GM19035 (cell line): ENCODE measurements at regions not wholly inside any gene's neighbourhood (a gene's known extent, or its start where the extent isn't known, plus 50 kb on each side); places are given as distances from the start of the nearest gene placed in this dataset.
A peak's percentile ranks its signal among the peaks of the same experiment; 100 is the strongest.
"Not testable (repeated sequence)": the region's sequence is repeated elsewhere in the genome, so short reads cannot be mapped to it uniquely, and the experiment has no call there.

Source experiments
- ATAC-seq: cut with Tn5 transposase; IDR thresholded peaks from one replicate; pipeline ENCODE4 v1.9.1; 2021; ENCODE audit not compliant: unreplicated experiment

- ATAC-seq: no peak
Observed at GRCh38 chr1:194755241-194755994, 1569.0 kb upstream of the B3GALT2 start.

DNA sequence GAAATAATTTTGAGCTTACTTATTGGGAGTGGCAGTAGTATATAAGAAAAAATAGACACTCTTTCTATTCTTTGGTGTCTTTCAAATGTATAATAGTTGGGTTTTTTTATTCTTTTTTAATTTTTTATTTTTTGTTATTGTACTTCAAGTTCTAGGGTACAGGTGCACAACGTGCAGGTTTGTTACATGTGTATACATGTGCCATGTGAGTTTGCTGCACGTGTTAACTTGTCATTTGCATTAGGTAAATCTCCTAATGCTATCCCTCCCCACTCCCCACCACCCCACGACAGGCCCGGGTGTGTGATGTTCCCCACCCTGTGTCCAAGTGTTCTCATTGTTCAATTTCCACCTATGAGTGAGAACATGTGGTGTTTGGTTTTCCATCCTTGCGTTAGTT lies 1552.4 kb upstream of the B3GALT2 start:
- ATAC-seq: not testable (repeated sequence)

GRCh38 chr1:194734970-194735369 lies 1548.6 kb upstream of the B3GALT2 start:
- ATAC-seq: no peak

GRCh38 chr1:194731025-194731424 lies 1544.6 kb upstream of the B3GALT2 start:
- no peak for ATAC-seq

DNA sequence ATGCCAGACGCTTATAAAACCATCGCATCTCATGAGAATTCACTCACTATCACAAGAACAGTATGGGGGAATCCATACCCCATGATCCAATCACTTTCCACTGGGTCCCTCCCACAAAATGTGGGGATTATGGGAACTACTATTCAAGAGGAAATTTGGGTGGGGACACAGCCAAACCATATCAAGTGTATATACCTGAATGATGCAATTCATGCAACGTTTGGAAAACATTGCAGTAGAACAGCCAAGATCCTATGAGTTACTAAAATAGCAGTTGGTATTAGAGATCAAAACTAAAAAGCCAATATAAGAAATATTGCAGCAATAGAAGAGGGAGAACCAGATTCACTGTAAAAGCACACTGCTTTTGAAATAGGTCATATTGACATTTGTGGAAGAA lies 1543.9 kb upstream of the B3GALT2 start:
- ATAC-seq: no peak

DNA sequence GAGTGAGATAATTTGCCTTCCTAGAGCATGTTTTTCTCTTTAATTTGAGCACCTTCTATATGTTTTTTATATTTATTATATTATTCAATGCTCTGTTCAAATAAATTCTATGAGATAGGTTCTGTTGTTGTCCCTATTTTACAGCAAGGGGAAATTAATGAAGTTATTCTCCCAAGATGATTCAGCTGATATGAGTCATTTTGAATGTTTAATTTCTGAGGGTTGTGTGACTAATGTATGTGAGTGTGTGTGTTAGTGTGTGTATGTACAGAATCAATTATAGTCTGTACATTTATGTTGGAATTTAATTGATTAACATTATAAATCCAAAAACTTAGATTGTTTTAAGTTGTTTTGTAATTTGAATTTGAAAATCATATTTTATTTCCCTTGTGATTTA lies 1536.7 kb upstream of the B3GALT2 start:
- no peak for ATAC-seq

GRCh38 chr1:194717941-194718340 lies 1531.5 kb upstream of the B3GALT2 start:
- no peak for ATAC-seq

GRCh38 chr1:194717334-194717733 lies 1530.9 kb upstream of the B3GALT2 start:
- ATAC-seq: no peak

DNA sequence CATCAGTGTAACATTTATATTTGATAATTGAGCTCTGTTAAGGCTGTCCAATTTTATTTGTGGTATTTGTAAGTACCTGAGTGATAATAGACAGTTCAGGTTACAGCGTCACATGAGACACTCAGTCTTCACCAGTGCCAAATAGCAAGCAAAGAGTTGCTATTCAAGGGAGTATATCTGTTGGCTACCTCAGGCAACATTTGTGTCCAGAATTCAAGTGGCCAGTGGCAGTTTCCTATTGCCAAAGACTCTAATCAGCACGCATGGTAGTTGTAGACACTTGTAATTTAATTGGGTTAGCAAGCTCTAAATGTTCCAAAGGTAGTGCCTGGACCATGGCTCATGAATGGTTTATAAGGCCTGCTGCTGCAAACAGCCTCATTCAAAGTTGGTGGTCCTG lies 1524.3 kb upstream of the B3GALT2 start:
- no peak for ATAC-seq

DNA sequence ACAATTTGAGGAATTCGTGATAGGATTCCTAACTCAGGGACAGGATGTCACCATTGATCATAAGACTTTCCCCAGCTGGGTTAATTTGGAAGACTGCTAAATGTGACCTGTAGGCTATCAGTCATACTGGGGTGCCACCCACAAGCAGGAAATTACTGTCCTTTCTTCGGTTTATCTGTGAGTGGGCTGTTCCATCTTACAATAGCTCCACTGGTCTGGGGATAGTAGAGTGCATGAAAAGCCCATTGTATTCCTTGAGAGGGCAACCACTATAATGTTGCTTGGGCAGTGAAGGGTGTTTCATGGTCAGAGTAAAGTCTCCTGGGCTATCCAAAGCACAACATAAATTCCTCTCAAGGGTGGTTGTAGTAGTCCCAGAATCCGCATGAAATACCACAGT lies 1523.0 kb upstream of the B3GALT2 start:
- ATAC-seq: no peak

GRCh38 chr1:194707074-194707473 lies 1520.7 kb upstream of the B3GALT2 start:
- no peak for ATAC-seq

DNA sequence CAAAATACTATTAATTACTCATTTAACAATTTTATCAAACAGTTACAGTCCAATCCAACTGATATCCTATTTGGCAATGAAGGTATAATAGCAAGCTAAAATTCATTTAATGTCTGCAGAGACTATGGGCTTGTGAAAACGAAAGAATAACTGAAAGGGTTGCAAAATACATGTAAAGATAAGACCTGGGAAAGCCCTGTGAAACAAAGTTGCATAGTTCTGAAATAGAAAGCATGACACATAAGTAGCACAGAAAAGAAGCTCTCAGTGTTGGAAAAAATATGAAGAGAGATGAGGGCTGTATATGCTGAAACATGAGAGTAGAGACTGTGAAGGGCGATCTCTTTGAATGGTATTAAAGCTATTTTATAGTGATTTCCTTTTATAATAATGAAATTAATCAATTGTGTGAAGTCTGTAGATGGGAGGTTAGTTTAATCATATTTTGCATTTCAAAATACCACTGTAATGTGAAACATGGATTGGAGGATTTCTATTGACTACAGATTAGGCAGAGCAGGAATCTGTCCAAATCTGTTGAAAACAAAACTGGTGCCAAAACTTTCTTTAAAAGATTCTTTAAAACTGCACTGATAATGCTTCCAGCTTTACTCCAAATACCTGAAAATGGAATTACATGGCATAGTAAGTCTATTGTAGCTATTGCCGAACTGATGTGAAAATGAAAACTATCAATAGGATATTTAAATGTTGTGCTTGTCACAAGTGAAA lies 1518.9 kb upstream of the B3GALT2 start:
- peak; percentile 63 for ATAC-seq

DNA sequence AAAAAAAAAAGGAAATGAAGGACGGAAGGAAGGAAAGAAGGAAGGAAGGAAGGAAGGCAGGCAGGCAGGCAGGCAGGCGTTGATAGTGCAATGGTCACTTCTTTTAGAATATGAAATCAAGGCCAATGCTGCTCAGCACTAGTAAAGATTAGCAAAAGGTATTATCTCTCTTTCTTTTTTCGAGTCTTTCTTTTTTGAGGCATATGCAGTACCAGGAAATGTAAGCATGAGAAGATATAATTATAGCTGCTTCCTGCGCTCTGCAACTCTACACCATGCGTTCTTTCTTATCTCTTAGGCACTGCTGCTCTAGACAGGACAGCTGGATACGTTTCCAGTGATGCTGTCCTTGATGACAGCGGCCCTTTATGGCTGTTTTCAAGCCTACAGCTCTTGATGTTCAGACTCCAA lies 1512.5 kb upstream of the B3GALT2 start:
- ATAC-seq: no peak

DNA sequence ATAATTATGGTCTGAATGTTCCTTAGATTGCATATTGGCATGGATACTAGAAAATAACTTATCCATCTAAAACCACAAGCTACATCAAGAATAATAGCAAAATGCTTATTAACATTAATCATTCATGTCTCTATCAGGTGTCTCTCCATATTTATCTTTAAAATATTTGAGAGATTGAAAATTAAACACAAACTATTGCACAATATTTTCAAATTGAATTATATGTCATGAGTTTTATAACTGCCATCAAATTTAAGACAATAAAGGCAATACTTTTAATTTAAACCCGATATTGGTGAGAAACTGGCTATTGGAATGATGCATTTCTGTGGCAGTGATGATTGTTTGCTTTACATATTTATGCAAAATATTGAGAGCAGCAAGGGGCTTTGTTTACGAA lies 1506.8 kb upstream of the B3GALT2 start:
- ATAC-seq: no peak

GRCh38 chr1:194684636-194685035 lies 1498.2 kb upstream of the B3GALT2 start:
- no peak for ATAC-seq

DNA sequence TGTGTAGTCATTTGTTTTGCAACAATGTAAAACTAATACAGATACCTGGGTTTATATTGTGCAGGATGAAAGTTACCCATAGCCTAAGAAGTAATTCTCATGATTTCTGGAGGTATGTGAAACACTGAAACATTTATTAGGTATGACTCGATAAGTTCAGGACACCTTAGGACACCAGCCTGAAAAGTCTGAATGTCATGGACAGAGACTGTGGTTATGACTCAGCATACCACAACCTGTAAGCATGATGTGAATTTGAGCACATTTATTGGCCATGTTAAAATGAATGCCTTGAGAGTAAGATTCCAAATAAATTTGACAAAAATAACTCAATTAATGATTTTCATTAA lies 1471.7 kb upstream of the B3GALT2 start:
- ATAC-seq: no peak

DNA sequence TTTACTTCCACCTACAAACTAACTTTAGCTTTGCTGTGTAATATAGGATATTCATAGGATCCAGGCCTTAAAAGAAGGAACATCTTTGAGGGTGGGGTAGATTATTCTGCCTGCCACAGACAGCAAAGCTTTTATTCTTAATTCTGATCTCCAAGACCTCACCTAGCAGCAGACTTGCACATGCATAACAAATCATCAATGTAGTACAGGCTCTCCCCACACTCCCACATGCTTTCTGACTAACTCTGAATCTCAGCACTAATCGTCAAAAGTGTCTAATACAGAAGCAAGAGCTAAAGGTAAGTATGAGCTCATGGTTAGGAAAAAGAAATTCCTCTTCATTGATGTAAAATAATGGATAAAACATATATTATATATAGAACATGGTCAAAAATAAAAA lies 1468.5 kb upstream of the B3GALT2 start:
- no peak for ATAC-seq

DNA sequence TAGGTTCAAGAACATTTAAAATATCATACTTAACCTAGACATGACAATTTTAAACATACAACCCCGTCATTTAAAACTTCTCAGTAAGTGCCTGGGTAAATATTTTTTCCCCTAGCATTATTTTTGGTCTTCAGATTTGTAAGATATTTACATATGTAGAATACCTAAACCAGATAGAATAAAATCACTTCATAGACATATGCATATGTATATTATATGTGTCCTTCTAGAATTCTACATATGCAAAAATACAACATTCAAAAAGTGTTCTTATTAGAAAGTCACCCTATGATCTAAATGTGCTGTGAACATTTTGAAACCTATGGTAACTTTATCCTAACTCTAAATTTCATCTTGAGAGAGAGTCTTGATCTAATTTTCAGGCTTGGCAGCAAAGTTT lies 1467.0 kb upstream of the B3GALT2 start:
- no peak for ATAC-seq

GRCh38 chr1:194647118-194647517 lies 1460.7 kb upstream of the B3GALT2 start:
- no peak for ATAC-seq

DNA sequence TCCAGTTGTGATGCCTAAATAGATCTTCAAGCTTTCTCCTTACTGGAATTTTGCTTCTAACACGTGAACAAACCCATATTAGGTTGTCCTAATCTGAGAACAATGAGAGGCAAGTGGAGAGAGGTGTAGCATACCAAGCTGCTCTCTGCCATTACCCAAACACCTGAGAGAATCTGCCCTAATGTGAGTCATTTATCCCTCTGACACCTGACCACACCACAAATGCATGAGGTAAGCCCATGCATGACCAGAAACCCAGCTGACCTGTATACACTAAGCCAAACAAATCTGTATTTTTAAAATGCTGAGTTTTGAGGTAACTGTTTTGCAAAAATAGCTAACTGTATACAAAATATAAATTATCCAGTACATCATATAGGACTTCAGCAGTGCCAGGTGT lies 1458.1 kb upstream of the B3GALT2 start:
- no peak for ATAC-seq

- no peak for ATAC-seq
Observed at GRCh38 chr1:194640322-194640721, 1453.9 kb upstream of the B3GALT2 start.

- no peak for ATAC-seq
Observed at GRCh38 chr1:194629011-194629410, 1442.6 kb upstream of the B3GALT2 start.

- ATAC-seq: no peak
Observed at GRCh38 chr1:194624833-194625232, 1438.4 kb upstream of the B3GALT2 start.
